ENCODE measurements at regions not wholly inside any gene's neighbourhood (a gene's known extent, or its start where the extent isn't known, plus 50 kb on each side); places are given as distances from the start of the nearest gene placed in this dataset.

GRCh38 chr19:31906111-31906871 is 439.1 kb upstream of the ZNF507 start:
- H3K4me1 Mint-ChIP-seq: peaks cover 11 to 12% of the 10 kb centered on the region in 2 donors
- peak overlapping the region in 5 of 6 donors; percentile 6 to 58 (median 10) for H3K27ac Mint-ChIP-seq
- H3K9me3 Mint-ChIP-seq: no peaks in the 10 kb centered on the region
- DNase-seq: no peak
- H3K4me3 Mint-ChIP-seq: peak overlapping the region; percentile 18 to 54 (median 45)
- no peaks in the 10 kb centered on the region for H3K36me3 Mint-ChIP-seq
- peaks cover 0 to 3% (median 0%) of the 10 kb centered on the region in 3 donors for H3K27me3 Mint-ChIP-seq (ENCODE audit: low read depth in 3 of 3)

- Mint-ChIP-seq H3K9me3 (no peaks in the 10 kb centered on the region), H3K4me1 (peaks cover 11 to 12% of the 10 kb centered on the region in 2 donors)
These were observed 437.7 kb upstream of the ZNF507 start for GRCh38 chr19:31907661-31908060.

GRCh38 chr19:31908080-31908479 is 437.3 kb upstream of the ZNF507 start:
- no peaks in the 10 kb centered on the region for H3K27me3 Mint-ChIP-seq (ENCODE audit: low read depth in 3 of 3)
- no peak for DNase-seq
- H3K27ac Mint-ChIP-seq: no peak overlapping the region
- H3K9me3 Mint-ChIP-seq: no peaks in the 10 kb centered on the region
- no peak overlapping the region for H3K4me3 Mint-ChIP-seq
- peaks cover 11 to 12% of the 10 kb centered on the region in 2 donors for H3K4me1 Mint-ChIP-seq
- H3K36me3 Mint-ChIP-seq: no peaks in the 10 kb centered on the region

More at GRCh38 chr19:31907661-31908060, 437.7 kb upstream of the ZNF507 start:
- DNase-seq: no peak
- H3K27me3 Mint-ChIP-seq (ENCODE audit: low read depth in 3 of 3): peaks cover 0 to 3% (median 0%) of the 10 kb centered on the region in 3 donors
- H3K4me3 Mint-ChIP-seq: no peak overlapping the region
- H3K36me3 Mint-ChIP-seq: no peaks in the 10 kb centered on the region
- no peak overlapping the region for H3K27ac Mint-ChIP-seq

GRCh38 chr19:31908496-31909225 is 436.7 kb upstream of the ZNF507 start:
- Mint-ChIP-seq H3K27me3 (ENCODE audit: low read depth in 3 of 3) (no peaks in the 10 kb centered on the region), H3K4me3 (no peak overlapping the region), H3K36me3 (no peaks in the 10 kb centered on the region), H3K9me3 (no peaks in the 10 kb centered on the region), H3K27ac (no peak overlapping the region), H3K4me1 (peaks cover 11 to 12% of the 10 kb centered on the region in 2 donors)
- no peak for DNase-seq

GRCh38 chr19:31910224-31910623 is 435.2 kb upstream of the ZNF507 start:
- Mint-ChIP-seq H3K36me3 (no peaks in the 10 kb centered on the region), H3K27ac (no peak overlapping the region), H3K4me3 (no peak overlapping the region), H3K9me3 (no peaks in the 10 kb centered on the region), H3K27me3 (ENCODE audit: low read depth in 3 of 3) (no peaks in the 10 kb centered on the region), H3K4me1 (peaks cover 11 to 12% of the 10 kb centered on the region in 2 donors)
- DNase-seq: no peak

- Mint-ChIP-seq H3K4me1 (peaks cover 2 to 4% of the 10 kb centered on the region in 2 donors), H3K36me3 (no peaks in the 10 kb centered on the region), H3K27ac (no peak overlapping the region), H3K4me3 (no peak overlapping the region), H3K27me3 (ENCODE audit: low read depth in 3 of 3) (no peaks in the 10 kb centered on the region), H3K9me3 (no peaks in the 10 kb centered on the region)
- DNase-seq: no peak
These were observed 433.8 kb upstream of the ZNF507 start for GRCh38 chr19:31911577-31911976.

- no peaks in the 10 kb centered on the region for H3K9me3 Mint-ChIP-seq
- no peaks in the 10 kb centered on the region for H3K36me3 Mint-ChIP-seq
- DNase-seq: no peak
- H3K27ac Mint-ChIP-seq: no peak overlapping the region
- H3K4me1 Mint-ChIP-seq: no peaks in the 10 kb centered on the region
- H3K4me3 Mint-ChIP-seq: no peak overlapping the region
- H3K27me3 Mint-ChIP-seq (ENCODE audit: low read depth in 3 of 3): no peaks in the 10 kb centered on the region
These were observed 432.2 kb upstream of the ZNF507 start for GRCh38 chr19:31913103-31913661.

GRCh38 chr19:31930401-31930800 is 415.0 kb upstream of the ZNF507 start:
- Mint-ChIP-seq H3K4me1 (no peaks in the 10 kb centered on the region), H3K27ac (no peak overlapping the region), H3K4me3 (no peak overlapping the region), H3K27me3 (ENCODE audit: low read depth in 3 of 3) (peaks cover 0 to 3% (median 3%) of the 10 kb centered on the region in 3 donors), H3K36me3 (no peaks in the 10 kb centered on the region), H3K9me3 (peaks cover 0 to 2% (median 0%) of the 10 kb centered on the region in 6 donors)
- no peak for DNase-seq

- Mint-ChIP-seq H3K4me1 (no peaks in the 10 kb centered on the region), H3K27ac (no peak overlapping the region), H3K36me3 (no peaks in the 10 kb centered on the region), H3K27me3 (ENCODE audit: low read depth in 3 of 3) (peaks cover 0 to 3% (median 0%) of the 10 kb centered on the region in 3 donors), H3K4me3 (no peak overlapping the region), H3K9me3 (peaks cover 0 to 5% (median 0%) of the 10 kb centered on the region in 6 donors)
- no peak for DNase-seq
These were observed 407.4 kb upstream of the ZNF507 start for GRCh38 chr19:31937983-31938382.

GRCh38 chr19:31938675-31939074 is 406.7 kb upstream of the ZNF507 start:
- no peak overlapping the region for H3K4me3 Mint-ChIP-seq
- peaks cover 0 to 4% (median 0%) of the 10 kb centered on the region in 3 donors for H3K27me3 Mint-ChIP-seq (ENCODE audit: low read depth in 3 of 3)
- no peak overlapping the region for H3K27ac Mint-ChIP-seq
- H3K9me3 Mint-ChIP-seq: peaks cover 0 to 5% (median 0%) of the 10 kb centered on the region in 6 donors
- no peak for DNase-seq
- no peaks in the 10 kb centered on the region for H3K36me3 Mint-ChIP-seq
- no peaks in the 10 kb centered on the region for H3K4me1 Mint-ChIP-seq

- H3K9me3 Mint-ChIP-seq: peaks cover 0 to 5% (median 0%) of the 10 kb centered on the region in 6 donors
These were observed 405.0 kb upstream of the ZNF507 start for GRCh38 chr19:31940396-31940795.

GRCh38 chr19:31943191-31943661 is 402.2 kb upstream of the ZNF507 start:
- Mint-ChIP-seq H3K9me3 (no peaks in the 10 kb centered on the region), H3K27me3 (ENCODE audit: low read depth in 3 of 3) (peaks cover 0 to 2% (median 2%) of the 10 kb centered on the region in 3 donors)
- no peak for DNase-seq

More at GRCh38 chr19:31940396-31940795, 405.0 kb upstream of the ZNF507 start:
- peaks cover 0 to 4% (median 2%) of the 10 kb centered on the region in 3 donors for H3K27me3 Mint-ChIP-seq (ENCODE audit: low read depth in 3 of 3)
- no peak overlapping the region for H3K27ac Mint-ChIP-seq
- no peaks in the 10 kb centered on the region for H3K36me3 Mint-ChIP-seq
- no peak for DNase-seq
- H3K4me3 Mint-ChIP-seq: no peak overlapping the region
- H3K4me1 Mint-ChIP-seq: no peaks in the 10 kb centered on the region

GRCh38 chr19:31943778-31944177 is 401.6 kb upstream of the ZNF507 start:
- no peak for DNase-seq
- Mint-ChIP-seq H3K27ac (no peak overlapping the region), H3K4me1 (no peaks in the 10 kb centered on the region), H3K36me3 (no peaks in the 10 kb centered on the region), H3K9me3 (no peaks in the 10 kb centered on the region), H3K4me3 (no peak overlapping the region), H3K27me3 (ENCODE audit: low read depth in 3 of 3) (peaks cover 2% of the 10 kb centered on the region in 3 donors)

More at GRCh38 chr19:31943191-31943661, 402.2 kb upstream of the ZNF507 start:
- Mint-ChIP-seq H3K4me3 (no peak overlapping the region), H3K4me1 (no peaks in the 10 kb centered on the region), H3K36me3 (no peaks in the 10 kb centered on the region), H3K27ac (no peak overlapping the region)

- DNase-seq: no peak
- Mint-ChIP-seq H3K4me3 (no peak overlapping the region), H3K27ac (no peak overlapping the region), H3K27me3 (ENCODE audit: low read depth in 3 of 3) (peaks cover 2% of the 10 kb centered on the region in 3 donors), H3K36me3 (no peaks in the 10 kb centered on the region), H3K9me3 (no peaks in the 10 kb centered on the region), H3K4me1 (no peaks in the 10 kb centered on the region)
These were observed 401.1 kb upstream of the ZNF507 start for GRCh38 chr19:31944326-31944725.
